GM19324 (cell line): ENCODE measurements at regions not wholly inside any gene's neighbourhood (a gene's known extent, or its start where the extent isn't known, plus 50 kb on each side); places are given as distances from the start of the nearest gene placed in this dataset.

Experiments used
- ATAC-seq: cut with Tn5 transposase; IDR thresholded peaks from one replicate; pipeline ENCODE4 v1.9.1; 2021; ENCODE audit warnings: mild to moderate bottlenecking, moderate library complexity; ENCODE audit not compliant: unreplicated experiment, low FRiP score

DNA sequence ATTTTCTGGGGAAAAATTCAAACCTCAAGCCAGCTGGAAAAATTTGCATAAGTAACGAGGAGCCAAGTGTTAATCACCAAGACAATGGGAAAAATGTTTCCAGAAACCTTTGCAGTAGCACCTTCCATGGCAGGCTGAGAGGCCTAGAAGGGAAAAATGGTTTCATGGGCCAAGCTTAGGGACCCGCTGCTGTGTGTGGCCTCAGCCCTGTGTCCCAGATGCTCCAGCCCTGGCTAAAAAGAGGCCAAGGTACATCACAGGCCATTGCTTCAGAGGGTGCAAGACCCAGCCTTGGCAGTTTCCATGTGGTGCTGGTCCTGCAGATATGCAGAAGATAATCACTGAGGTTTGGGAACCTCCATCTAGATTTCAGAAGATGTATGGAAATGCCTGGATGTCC is 98.3 kb upstream of the NWD2 start:
- no peak for ATAC-seq

DNA sequence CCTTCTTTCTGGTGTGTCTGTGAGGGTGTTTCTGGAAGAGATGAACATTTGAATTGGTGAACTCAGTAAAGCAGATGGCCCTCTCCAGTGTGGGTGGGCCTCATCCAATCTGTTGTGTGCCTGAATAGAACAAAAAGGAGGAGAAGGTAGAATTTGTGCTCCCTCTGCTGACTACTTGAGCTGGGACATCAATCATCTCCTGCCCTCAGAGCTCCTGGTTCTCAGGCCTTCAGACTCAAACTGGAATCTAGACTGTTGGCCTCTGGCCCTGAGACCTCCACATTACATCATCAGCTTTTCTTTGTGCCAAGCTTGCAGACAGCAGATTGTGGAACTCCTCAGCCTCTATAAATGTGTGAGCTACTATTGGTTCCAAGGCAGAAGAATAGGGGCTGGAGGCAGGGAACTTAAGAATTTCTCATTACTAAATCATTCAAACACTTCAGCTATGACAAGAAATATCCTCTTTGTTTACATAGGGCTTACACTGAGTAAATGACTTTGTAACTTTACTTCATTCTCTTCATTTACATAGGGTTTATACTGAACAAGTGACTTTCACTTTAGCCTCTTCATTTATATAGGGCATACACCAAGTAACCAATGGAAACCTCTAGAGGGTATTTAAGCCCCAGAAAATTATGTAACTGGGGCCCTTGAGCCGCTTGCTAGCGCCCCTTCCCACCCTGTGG is 86.9 kb upstream of the NWD2 start:
- ATAC-seq, result no peak

DNA sequence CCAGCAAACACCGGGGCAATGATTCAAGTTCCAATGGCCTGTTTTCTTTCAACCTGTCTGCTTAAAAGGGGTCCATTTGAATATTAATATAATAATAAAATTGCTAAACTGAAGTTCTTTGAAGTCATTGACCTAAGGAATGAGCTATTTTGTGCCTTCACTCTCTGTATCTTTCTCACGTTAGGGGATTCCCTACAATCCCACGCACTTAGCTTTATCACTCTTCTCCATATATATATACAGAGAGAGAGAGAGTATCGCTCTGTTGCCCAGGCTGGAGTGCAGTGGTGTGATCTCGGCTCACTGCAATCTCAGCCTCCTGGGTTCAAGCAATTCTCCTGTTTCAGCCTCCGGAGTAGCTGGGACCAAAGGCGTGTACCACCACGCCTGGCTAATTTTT is 83.9 kb upstream of the NWD2 start:
- no peak for ATAC-seq

DNA sequence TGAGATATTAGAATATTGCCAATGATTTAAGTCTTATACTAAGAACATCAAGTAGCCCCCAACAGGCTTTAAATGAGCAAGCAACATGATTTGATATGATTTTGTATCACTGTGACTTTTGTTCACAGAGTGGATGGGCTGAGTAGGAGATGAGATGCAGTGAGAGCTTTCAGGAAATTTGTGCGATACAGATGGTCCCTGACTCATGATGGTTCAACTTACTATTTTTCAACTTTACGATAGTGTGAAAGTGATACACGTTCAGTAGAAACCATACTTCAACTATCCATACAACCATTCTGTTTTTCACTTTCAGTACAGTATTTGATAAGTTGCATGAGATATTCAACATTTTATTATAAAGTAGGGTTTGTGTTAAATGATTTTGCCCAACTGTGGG is 78.7 kb upstream of the NWD2 start:
- no peak for ATAC-seq

DNA sequence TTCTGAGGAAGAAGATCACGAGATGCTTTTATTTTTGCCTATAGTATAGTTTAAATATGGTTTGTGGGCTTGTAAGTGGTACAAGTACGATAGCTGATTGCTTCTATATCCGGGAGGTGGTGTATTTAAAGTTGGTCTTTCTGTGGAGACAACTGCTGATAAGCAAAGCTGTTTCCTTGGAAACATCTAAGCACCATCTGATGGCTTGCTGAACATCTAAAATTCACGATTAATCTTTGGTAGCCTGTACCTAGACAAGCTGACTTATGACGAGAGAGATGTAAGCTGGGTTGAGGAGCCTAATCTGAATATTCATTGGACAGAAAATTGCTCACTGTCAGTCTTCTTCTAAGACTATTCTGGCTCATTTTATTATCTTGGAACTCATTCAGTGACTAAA is 74.6 kb upstream of the NWD2 start:
- no peak for ATAC-seq

DNA sequence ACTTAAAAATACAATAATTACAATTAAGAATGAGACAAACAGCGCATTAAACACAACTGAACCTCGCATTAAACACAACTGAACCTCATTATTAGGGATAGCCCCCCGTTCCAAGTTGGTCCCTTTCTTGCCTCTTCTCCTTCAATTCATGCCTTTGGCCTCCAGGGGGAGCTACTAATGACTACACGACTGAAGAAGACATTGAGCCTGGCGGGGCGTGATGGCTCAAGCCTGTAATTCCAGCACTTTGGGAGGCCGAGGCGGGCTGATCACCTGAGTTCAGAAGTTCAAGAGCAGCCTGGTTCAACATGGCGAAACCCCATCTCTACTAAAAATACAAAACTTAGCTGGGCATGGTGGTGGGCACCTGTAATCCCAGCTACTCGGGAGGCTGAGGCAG is 56.4 kb upstream of the NWD2 start:
- ATAC-seq, result no peak
